ENCODE measurements at regions not wholly inside any gene's neighbourhood (a gene's known extent, or its start where the extent isn't known, plus 50 kb on each side); places are given as distances from the start of the nearest gene placed in this dataset.

DNA sequence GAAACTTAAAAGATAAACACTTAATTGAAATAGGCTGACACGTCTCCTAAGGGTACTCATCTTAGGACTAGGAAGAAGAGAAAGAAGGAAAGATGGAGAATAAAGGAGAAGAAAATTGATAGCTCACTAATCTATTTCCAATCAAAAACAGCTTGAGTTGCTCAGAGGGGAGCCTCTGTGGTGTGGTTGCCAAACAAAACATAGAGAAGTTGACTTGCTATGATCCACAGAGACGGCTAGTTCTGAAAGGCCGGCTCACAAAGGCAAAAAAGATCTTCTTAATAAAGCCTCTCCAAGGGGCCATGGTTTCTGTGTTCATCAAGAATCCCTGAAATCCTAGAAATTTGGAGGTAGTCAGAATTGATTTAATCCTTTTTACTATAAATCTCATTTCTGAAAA is 644.1 kb downstream of the LMO4 start:
- intact Hi-C loops (cut with DNase I; ENCODE audit: low total_unique reads): no loop called here
- 80 to 95% (median 90%) methylated on average over 3 of the region's 3 CpGs for WGBS, 5 donors
- no peak overlapping the region for H3K27ac ChIP-seq
- DNase-seq: no peak
- H3K4me1 ChIP-seq: no peaks in the 10 kb centered on the region
- H3K9me3 ChIP-seq: no peaks in the 10 kb centered on the region
- TF ChIP-seq POLR2A (IDR thresholded peaks at IDR 0.05) (no peak), POLR2AphosphoS5 (IDR thresholded peaks at IDR 0.05) (no peak)
- TF ChIP-seq, protein P1, sequence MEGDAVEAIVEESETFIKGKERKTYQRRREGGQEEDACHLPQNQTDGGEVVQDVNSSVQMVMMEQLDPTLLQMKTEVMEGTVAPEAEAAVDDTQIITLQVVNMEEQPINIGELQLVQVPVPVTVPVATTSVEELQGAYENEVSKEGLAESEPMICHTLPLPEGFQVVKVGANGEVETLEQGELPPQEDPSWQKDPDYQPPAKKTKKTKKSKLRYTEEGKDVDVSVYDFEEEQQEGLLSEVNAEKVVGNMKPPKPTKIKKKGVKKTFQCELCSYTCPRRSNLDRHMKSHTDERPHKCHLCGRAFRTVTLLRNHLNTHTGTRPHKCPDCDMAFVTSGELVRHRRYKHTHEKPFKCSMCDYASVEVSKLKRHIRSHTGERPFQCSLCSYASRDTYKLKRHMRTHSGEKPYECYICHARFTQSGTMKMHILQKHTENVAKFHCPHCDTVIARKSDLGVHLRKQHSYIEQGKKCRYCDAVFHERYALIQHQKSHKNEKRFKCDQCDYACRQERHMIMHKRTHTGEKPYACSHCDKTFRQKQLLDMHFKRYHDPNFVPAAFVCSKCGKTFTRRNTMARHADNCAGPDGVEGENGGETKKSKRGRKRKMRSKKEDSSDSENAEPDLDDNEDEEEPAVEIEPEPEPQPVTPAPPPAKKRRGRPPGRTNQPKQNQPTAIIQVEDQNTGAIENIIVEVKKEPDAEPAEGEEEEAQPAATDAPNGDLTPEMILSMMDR (IDR thresholded peaks at IDR 0.05 in 8 of 11, conservative IDR thresholded peaks at IDR 0.05 in 3 of 11): no peak
- no peaks in the 10 kb centered on the region for H3K27me3 ChIP-seq (replicated peaks in 1 of 7)
- H3K4me3 ChIP-seq: no peak overlapping the region
- H3K36me3 ChIP-seq: no peaks in the 10 kb centered on the region

DNA sequence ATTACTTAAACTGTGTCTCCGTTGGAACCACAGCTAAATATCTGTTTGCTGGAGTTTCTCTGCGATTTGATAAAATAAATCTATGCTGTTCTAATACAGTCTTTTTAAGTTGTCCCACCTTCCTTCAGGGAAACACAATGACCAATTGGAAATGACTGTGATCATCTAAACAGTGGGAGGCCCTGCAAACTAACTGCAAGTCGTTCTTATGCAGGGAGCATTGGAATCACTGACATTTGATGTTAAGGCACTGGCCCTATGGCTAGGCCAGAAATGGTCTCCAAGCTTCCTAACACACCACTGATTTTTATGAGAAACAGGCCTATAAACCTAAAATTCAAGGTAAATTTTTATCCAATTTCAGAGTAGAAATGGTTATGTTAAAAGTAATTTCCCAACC is 645.2 kb downstream of the LMO4 start:
- WGBS, 5 donors: 68 to 87% (median 82%) methylated on average over 3 of the region's 3 CpGs
- intact Hi-C loops (cut with DNase I; ENCODE audit: low total_unique reads): no loop called here

GRCh38 chr1:87976316-87976715 is 647.6 kb downstream of the LMO4 start:
- no peaks in the 10 kb centered on the region for H3K9me3 ChIP-seq
- TF ChIP-seq POLR2A (IDR thresholded peaks at IDR 0.05) (no peak), POLR2AphosphoS5 (IDR thresholded peaks at IDR 0.05) (no peak)
- TF ChIP-seq, protein P1 (IDR thresholded peaks at IDR 0.05 in 8 of 11, conservative IDR thresholded peaks at IDR 0.05 in 3 of 11): no peak
- H3K4me1 ChIP-seq: no peaks in the 10 kb centered on the region
- H3K27ac ChIP-seq: no peak overlapping the region
- no peaks in the 10 kb centered on the region for H3K27me3 ChIP-seq (replicated peaks in 1 of 7)
- no peak overlapping the region for H3K4me3 ChIP-seq
- DNase-seq: no peak
- intact Hi-C loops (cut with DNase I; ENCODE audit: low total_unique reads): no loop called here
- H3K36me3 ChIP-seq: no peaks in the 10 kb centered on the region

More for the DNA sequence above, 645.2 kb downstream of the LMO4 start:
- Histone ChIP-seq H3K27ac (no peak overlapping the region), H3K36me3 (no peaks in the 10 kb centered on the region), H3K27me3 (replicated peaks in 1 of 7) (no peaks in the 10 kb centered on the region), H3K9me3 (no peaks in the 10 kb centered on the region), H3K4me3 (no peak overlapping the region), H3K4me1 (no peaks in the 10 kb centered on the region)
- TF ChIP-seq, protein P1 (IDR thresholded peaks at IDR 0.05 in 8 of 11, conservative IDR thresholded peaks at IDR 0.05 in 3 of 11): no peak
- no peak for TF ChIP-seq POLR2AphosphoS5 (IDR thresholded peaks at IDR 0.05)
- no peak for TF ChIP-seq POLR2A (IDR thresholded peaks at IDR 0.05)
- no peak for DNase-seq

- no peak for DNase-seq
- H3K9me3 ChIP-seq: no peaks in the 10 kb centered on the region
- H3K27me3 ChIP-seq (replicated peaks in 1 of 7): no peaks in the 10 kb centered on the region
- no peak for TF ChIP-seq POLR2AphosphoS5 (IDR thresholded peaks at IDR 0.05)
- TF ChIP-seq, protein P1 (IDR thresholded peaks at IDR 0.05 in 8 of 11, conservative IDR thresholded peaks at IDR 0.05 in 3 of 11): no peak
- no peak for TF ChIP-seq POLR2A (IDR thresholded peaks at IDR 0.05)
- H3K36me3 ChIP-seq: no peaks in the 10 kb centered on the region
- 74 to 87% (median 77%) methylated on average over 2 of the region's 2 CpGs for WGBS, 5 donors
- no peaks in the 10 kb centered on the region for H3K4me1 ChIP-seq
- H3K4me3 ChIP-seq: no peak overlapping the region
- H3K27ac ChIP-seq: no peak overlapping the region
- intact Hi-C loops (cut with DNase I; ENCODE audit: low total_unique reads): no loop called here
Observed at GRCh38 chr1:87977145-87977544, 648.5 kb downstream of the LMO4 start.
